ENCODE measurements at regions not wholly inside any gene's neighbourhood (a gene's known extent, or its start where the extent isn't known, plus 50 kb on each side); places are given as distances from the start of the nearest gene placed in this dataset.

DNA sequence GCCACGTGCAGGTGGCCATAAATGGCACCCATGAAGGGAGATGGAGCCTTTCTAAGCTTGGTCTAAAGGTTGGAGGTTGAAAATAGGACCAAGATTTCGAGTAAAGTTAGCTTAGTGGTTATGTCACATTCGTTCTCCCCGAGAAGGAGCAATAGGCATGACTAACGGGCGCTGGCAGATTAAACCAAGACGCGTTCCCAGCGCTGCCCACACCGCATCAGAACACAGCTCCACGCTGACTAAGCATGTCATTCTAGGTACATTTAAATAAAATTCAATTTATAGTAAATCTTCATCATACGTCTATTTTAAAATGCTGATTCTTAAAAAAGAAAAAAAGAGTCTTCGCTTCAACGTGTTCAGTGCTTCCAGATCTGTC is 95.0 kb upstream of the IRS2 start:
- 93% methylated on average over 14 of the region's 14 CpGs; no CpG with 5 or more reads in 1 of the 2 experiments for WGBS, 2 experiments (ENCODE audit: extremely low coverage in 1 of 2, insufficient coverage in 1 of 2, insufficient read length in 1 of 2, insufficient replicate concordance in 2 of 2, low coverage in 1 of 2, low lambda C conversion rate in 2 of 2, missing lambda C conversion rate in 1 of 2)

More for the DNA sequence above, 95.0 kb upstream of the IRS2 start:
- Histone ChIP-seq H3K4ac (replicated peaks; ENCODE audit: insufficient read length, low read depth, low read length) (no peak overlapping the region), H2AFZ (ENCODE audit: low read length) (no peak overlapping the region), H4K8ac (ENCODE audit: extremely low read depth, insufficient read depth, low read length) (no peak overlapping the region; the same call in 1 of the 2 replicates), H4K20me1 (replicated peaks in 1 of 2; ENCODE audit: control insufficient read depth in 1 of 2, insufficient read depth in 2 of 2, low read length in 2 of 2) (no peaks in the 10 kb centered on the region), H2BK20ac (ENCODE audit: low read length) (no peak overlapping the region), H3K4me3 (ENCODE audit: extremely low read depth in 1 of 4, insufficient read depth in 2 of 4, low read depth in 3 of 4, low read length in 4 of 4) (no peak overlapping the region), H3K18ac (ENCODE audit: extremely low read depth, low read length) (no peak overlapping the region), H3K27ac (ENCODE audit: low read depth, low read length) (no peak overlapping the region), H4K91ac (replicated peaks; ENCODE audit: insufficient read length, low read length) (no peak overlapping the region), H3K56ac (replicated peaks; ENCODE audit: insufficient read length, low read depth, low read length) (no peak overlapping the region), H3K9ac (replicated peaks in 1 of 4; ENCODE audit: extremely low read depth in 1 of 4, low read depth in 3 of 4, low read length in 3 of 4) (no peak overlapping the region), H3K23ac (ENCODE audit: insufficient read length) (no peak overlapping the region), H3K9me3 (ENCODE audit: insufficient read depth in 2 of 2, low read depth in 1 of 2, low read length in 1 of 2) (no peaks in the 10 kb centered on the region), H4K5ac (ENCODE audit: insufficient read length, low read depth, low read length) (no peak overlapping the region), H3K23me2 (ENCODE audit: low read depth, low read length) (no peaks in the 10 kb centered on the region), H3K4me1 (replicated peaks in 1 of 4; ENCODE audit: control insufficient read depth in 3 of 4, insufficient read depth in 4 of 4, low read length in 3 of 4) (no peaks in the 10 kb centered on the region), H3K4me2 (ENCODE audit: insufficient read depth in 1 of 2, low read depth in 2 of 2, low read length in 2 of 2) (no peak overlapping the region), H3K36me3 (ENCODE audit: control insufficient read depth in 2 of 4, insufficient read depth in 4 of 4, low read length in 3 of 4) (no peaks in the 10 kb centered on the region), H2BK15ac (ENCODE audit: low read length) (no peak overlapping the region), H2BK12ac (ENCODE audit: low read depth, low read length) (no peak overlapping the region), H3K79me1 (ENCODE audit: low read depth, low read length) (no peaks in the 10 kb centered on the region; the same call in 1 of the 2 replicates), H2AK5ac (ENCODE audit: low read depth, low read length) (no peak overlapping the region), H3K14ac (ENCODE audit: insufficient read length) (no peak overlapping the region), H3K27me3 (replicated peaks in 1 of 4; ENCODE audit: control insufficient read depth in 3 of 4, extremely low read depth in 1 of 4, insufficient read depth in 3 of 4, low read length in 3 of 4) (no peaks in the 10 kb centered on the region), H2BK120ac (replicated peaks; ENCODE audit: low read depth, low read length) (no peak overlapping the region), H2BK5ac (ENCODE audit: low read depth, low read length) (no peak overlapping the region), H3K79me2 (ENCODE audit: control insufficient read depth in 1 of 2, insufficient read depth in 2 of 2, low read length in 2 of 2) (no peaks in the 10 kb centered on the region)
- ChIA-PET POLR2A (ENCODE audit: partially characterized antibody) (interaction anchor here (0.6 kb wide), 1 partner anchor 63 kb away, joined by 3 read pairs; no protein-coding TSS in a partner anchor), CTCF (ENCODE audit: partially characterized antibody) (interaction anchor here (0.8 kb wide), 1 partner anchor 23 kb away, joined by 3 read pairs; no protein-coding TSS in a partner anchor)
- DNase-seq (ENCODE audit: low read depth in 1 of 2, low spot score in 2 of 2) (no peak), FAIRE-seq (no peak)
- no peak for TF ChIP-seq SIX5 (IDR thresholded peaks at IDR 0.05; ENCODE audit: low read depth, low read length)

Data from H1 (cell line).